ENCODE measurements at regions not wholly inside any gene's neighbourhood (a gene's known extent, or its start where the extent isn't known, plus 50 kb on each side); places are given as distances from the start of the nearest gene placed in this dataset.

DNA sequence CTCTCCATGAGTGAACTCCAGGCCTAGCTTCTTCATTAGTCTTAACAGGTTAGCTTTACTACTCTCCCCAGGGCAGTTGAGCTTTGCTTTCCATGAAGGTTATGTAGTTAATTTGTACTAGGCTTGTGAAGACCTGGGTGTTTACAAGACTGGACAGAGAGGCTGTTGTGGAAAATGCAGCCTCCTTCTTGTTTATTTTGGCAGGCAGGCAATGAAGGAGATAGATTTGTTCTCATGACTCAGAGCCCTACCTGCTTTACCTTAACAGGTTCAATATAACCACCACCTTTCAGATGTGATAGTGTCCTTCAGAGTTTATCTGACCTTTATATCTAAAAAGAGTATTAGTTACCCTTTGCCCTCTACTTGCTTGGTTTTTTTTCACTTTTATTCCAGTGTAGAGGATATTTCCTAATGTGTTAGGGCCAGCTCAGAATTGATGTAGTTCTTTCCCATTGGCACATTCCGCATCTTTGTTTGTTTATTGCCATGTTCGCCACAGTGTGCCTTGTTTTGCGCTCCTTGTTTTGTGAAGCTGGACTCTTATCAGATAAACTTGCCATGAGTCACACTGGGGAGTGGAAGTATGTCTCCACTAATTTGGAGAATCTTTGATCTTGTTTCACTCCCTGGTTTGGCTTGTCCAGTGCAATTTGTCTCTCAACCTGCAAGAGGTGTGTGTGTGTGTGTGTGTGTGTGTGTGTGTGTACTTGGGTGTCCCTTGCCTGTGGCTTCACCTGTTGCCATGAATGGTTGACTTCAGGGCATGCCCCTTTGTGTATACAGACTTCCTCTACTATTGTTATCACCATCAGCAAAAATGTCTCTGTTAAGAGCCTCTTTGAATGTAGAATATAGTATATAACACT is 87.4 kb upstream of the MACF1 start:
- DNase-seq, result no peak
- TF ChIP-seq POLR2A (IDR thresholded peaks at IDR 0.05), result no peak
- TF ChIP-seq CTCF (IDR thresholded peaks at IDR 0.05), result no peak
- intact Hi-C loops (cut with DNase I; ENCODE audit: low total_unique reads), result no loop called here
- Histone ChIP-seq H3K4me1 (peaks cover 0 to 4% of the 10 kb centered on the region in 2 donors), H3K36me3 (no peaks in the 10 kb centered on the region), H3K4me3 (no peak overlapping the region), H3K27ac (peak overlapping the region; percentile 22 to 32), H3K9me3 (no peaks in the 10 kb centered on the region), H3K27me3 (no peaks in the 10 kb centered on the region)

GRCh38 chr1:39117899-39118450 is 86.5 kb upstream of the MACF1 start:
- no peak overlapping the region for H3K4me3 ChIP-seq
- no peak overlapping the region for H3K27ac ChIP-seq
- H3K27me3 ChIP-seq, result no peaks in the 10 kb centered on the region
- no peak for DNase-seq
- intact Hi-C loops (cut with DNase I; ENCODE audit: low total_unique reads), result no loop called here
- H3K4me1 ChIP-seq, result peaks cover 0 to 4% of the 10 kb centered on the region in 2 donors
- no peaks in the 10 kb centered on the region for H3K9me3 ChIP-seq
- TF ChIP-seq POLR2A (IDR thresholded peaks at IDR 0.05), result no peak
- TF ChIP-seq CTCF (IDR thresholded peaks at IDR 0.05), result no peak
- no peaks in the 10 kb centered on the region for H3K36me3 ChIP-seq

DNA sequence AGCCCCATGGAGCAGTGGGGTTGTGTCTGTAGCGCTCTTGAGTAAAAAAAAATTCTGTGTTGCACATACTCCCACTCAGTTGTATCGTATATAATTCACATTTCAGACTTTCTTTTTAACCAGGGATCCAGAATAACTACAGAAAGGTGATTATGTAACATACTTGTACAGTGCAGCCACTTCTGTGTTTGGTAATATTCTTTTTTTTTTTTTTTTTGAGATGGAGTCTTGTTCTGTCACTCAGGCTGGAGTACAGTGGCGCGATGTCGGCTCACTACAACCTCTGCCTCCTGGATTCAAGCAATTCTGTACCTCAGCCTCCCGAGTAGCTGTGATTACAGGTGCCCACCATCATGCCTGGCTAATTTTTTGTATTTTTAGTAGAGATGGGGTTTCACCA is 82.4 kb upstream of the MACF1 start:
- TF ChIP-seq CTCF (IDR thresholded peaks at IDR 0.05), result no peak
- Histone ChIP-seq H3K27ac (no peak overlapping the region), H3K27me3 (no peaks in the 10 kb centered on the region), H3K9me3 (no peaks in the 10 kb centered on the region), H3K4me1 (peaks cover 0 to 2% of the 10 kb centered on the region in 2 donors), H3K36me3 (no peaks in the 10 kb centered on the region), H3K4me3 (no peak overlapping the region)
- intact Hi-C loops (cut with DNase I; ENCODE audit: low total_unique reads), result no loop called here
- DNase-seq, result no peak

DNA sequence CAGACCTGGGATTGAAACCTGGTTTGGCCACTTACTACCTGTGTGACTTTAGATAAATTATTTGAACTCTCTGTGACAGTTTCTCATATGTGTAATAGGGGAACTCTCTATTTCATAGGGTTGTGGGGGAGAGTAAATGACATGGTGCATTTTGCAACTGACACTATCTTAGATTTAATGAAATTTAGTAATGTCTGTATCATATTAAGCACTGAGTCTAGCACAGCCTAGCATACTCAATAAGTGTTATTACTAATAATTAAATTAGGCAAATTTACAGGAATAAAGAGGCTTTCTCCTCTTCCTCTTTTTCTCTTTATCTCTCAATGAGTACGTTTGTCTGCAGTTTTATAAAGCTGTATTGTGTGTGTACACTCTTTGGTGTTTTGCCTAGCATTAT is 80.2 kb upstream of the MACF1 start:
- no peak overlapping the region for H3K4me3 ChIP-seq
- H3K36me3 ChIP-seq, result no peaks in the 10 kb centered on the region
- H3K4me1 ChIP-seq, result peaks cover 0 to 2% of the 10 kb centered on the region in 2 donors
- H3K9me3 ChIP-seq, result no peaks in the 10 kb centered on the region
- H3K27me3 ChIP-seq, result no peaks in the 10 kb centered on the region
- DNase-seq, result no peak
- intact Hi-C loops (cut with DNase I; ENCODE audit: low total_unique reads), result no loop called here
- H3K27ac ChIP-seq, result no peak overlapping the region
- TF ChIP-seq CTCF (IDR thresholded peaks at IDR 0.05) (no peak), POLR2A (IDR thresholded peaks at IDR 0.05) (no peak)

- Histone ChIP-seq H3K4me3 (no peak overlapping the region), H3K4me1 (peaks cover 6 to 12% of the 10 kb centered on the region in 2 donors), H3K27me3 (no peaks in the 10 kb centered on the region), H3K27ac (peak overlapping the region; percentile 47 to 70), H3K9me3 (no peaks in the 10 kb centered on the region), H3K36me3 (no peaks in the 10 kb centered on the region)
- peak in 1 of 2 donors; percentile 64 for DNase-seq
- TF ChIP-seq POLR2A (IDR thresholded peaks at IDR 0.05) (no peak), CTCF (IDR thresholded peaks at IDR 0.05) (no peak)
- intact Hi-C loops (cut with DNase I; ENCODE audit: low total_unique reads), result no loop called here
Measured at GRCh38 chr1:39127513-39127912, 77.0 kb upstream of the MACF1 start.

All from uterus (tissue), 3 donors.